ENCODE measurements at regions not wholly inside any gene's neighbourhood (a gene's known extent, or its start where the extent isn't known, plus 50 kb on each side); places are given as distances from the start of the nearest gene placed in this dataset.

DNA sequence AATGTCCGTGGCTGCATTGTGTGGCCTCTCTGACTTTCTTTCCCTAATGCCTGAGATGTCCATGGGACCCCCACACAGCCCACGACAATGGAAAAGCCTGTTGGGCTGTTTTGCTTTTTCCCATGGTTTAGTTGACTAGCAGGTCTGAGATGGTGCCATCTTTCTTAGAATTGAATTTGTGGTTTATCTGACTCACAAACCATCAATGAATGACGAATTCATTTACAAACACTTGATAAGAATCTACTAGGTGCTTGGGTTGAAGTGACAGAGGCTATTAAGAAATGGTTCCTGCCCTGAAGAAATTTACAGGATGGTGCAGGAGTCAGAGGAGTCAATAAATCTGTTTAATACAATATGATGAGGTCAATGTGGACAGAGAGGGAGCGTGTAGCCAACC, 75.4 kb downstream of the OTUD1 start:
- TF ChIP-seq, protein P1, sequence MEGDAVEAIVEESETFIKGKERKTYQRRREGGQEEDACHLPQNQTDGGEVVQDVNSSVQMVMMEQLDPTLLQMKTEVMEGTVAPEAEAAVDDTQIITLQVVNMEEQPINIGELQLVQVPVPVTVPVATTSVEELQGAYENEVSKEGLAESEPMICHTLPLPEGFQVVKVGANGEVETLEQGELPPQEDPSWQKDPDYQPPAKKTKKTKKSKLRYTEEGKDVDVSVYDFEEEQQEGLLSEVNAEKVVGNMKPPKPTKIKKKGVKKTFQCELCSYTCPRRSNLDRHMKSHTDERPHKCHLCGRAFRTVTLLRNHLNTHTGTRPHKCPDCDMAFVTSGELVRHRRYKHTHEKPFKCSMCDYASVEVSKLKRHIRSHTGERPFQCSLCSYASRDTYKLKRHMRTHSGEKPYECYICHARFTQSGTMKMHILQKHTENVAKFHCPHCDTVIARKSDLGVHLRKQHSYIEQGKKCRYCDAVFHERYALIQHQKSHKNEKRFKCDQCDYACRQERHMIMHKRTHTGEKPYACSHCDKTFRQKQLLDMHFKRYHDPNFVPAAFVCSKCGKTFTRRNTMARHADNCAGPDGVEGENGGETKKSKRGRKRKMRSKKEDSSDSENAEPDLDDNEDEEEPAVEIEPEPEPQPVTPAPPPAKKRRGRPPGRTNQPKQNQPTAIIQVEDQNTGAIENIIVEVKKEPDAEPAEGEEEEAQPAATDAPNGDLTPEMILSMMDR (conservative IDR thresholded peaks at IDR 0.05 in 1 of 2, IDR thresholded peaks at IDR 0.05 in 1 of 2; ENCODE audit: extremely low read depth in 1 of 2, insufficient read depth in 1 of 2, low read depth in 1 of 2, low read length in 2 of 2), result no peak
- TF ChIP-seq EZH2 (IDR thresholded peaks at IDR 0.05; ENCODE audit: borderline replicate concordance, low read length), result no peak

All from mammary epithelial cell (primary cell).